ENCODE measurements at regions not wholly inside any gene's neighbourhood (a gene's known extent, or its start where the extent isn't known, plus 50 kb on each side); places are given as distances from the start of the nearest gene placed in this dataset.
A peak's percentile ranks its signal among the peaks of the same experiment; 100 is the strongest.

DNA sequence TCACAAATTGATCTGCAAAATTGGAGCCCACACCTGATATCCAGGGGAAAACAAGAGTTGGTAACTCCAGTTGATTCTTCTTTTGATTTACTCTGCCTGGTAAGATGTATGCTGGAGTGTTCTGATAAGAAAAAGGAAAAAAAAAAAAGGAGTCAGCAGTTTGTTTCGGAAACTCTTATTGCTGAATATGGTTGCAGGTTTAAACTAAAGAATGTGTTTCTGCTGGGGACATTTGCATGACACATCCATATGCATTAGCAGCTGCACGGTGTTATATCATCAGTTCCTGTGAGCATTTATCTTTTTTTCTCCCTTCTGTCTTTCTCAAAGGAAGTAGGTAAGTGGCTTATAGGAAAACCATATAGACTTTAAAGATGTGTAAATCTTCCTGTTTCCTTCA is 418.5 kb upstream of the ESRRG start:
- no peak overlapping the region for H3K27ac ChIP-seq (ENCODE audit: low read depth in 1 of 2, low read length in 2 of 2)
- H3K9me3 ChIP-seq (ENCODE audit: control insufficient read depth, low read length) = no peaks in the 10 kb centered on the region
- DNase-seq (no peak), ATAC-seq (ENCODE audit: low FRiP score) (no peak)
- no peaks in the 10 kb centered on the region for H3K4me1 ChIP-seq (ENCODE audit: control insufficient read depth in 1 of 2, insufficient read depth in 2 of 2, low read length in 2 of 2)
- H3K4me3 ChIP-seq (ENCODE audit: low read length in 2 of 2) = no peak overlapping the region
- 85 to 93% methylated on average over 2 of the region's 2 CpGs for WGBS, 2 donors
- intact Hi-C loops (cut with DNase I) = no loop called here
- peaks cover 0 to 2% of the 10 kb centered on the region in 2 donors for H3K27me3 ChIP-seq (ENCODE audit: control insufficient read depth in 1 of 2, insufficient read depth in 2 of 2, low read length in 1 of 2)
- no peaks in the 10 kb centered on the region for H3K36me3 ChIP-seq (ENCODE audit: control insufficient read depth in 1 of 2, insufficient read depth in 2 of 2, low read length in 1 of 2)

GRCh38 chr1:217140041-217140901 is 417.0 kb upstream of the ESRRG start:
- 47 to 48% methylated on average over 30 of the region's 30 CpGs for WGBS, 2 donors
- DNase-seq (no peak), ATAC-seq (ENCODE audit: low FRiP score) (no peak)
- H3K36me3 ChIP-seq (ENCODE audit: control insufficient read depth in 1 of 2, insufficient read depth in 2 of 2, low read length in 1 of 2) = no peaks in the 10 kb centered on the region
- intact Hi-C loops (cut with DNase I) = no loop called here
- H3K27ac ChIP-seq (ENCODE audit: low read depth in 1 of 2, low read length in 2 of 2) = no peak overlapping the region
- no peak overlapping the region for H3K4me3 ChIP-seq (ENCODE audit: low read length in 2 of 2)
- peaks cover 0 to 2% of the 10 kb centered on the region in 2 donors for H3K27me3 ChIP-seq (ENCODE audit: control insufficient read depth in 1 of 2, insufficient read depth in 2 of 2, low read length in 1 of 2)
- no peaks in the 10 kb centered on the region for H3K9me3 ChIP-seq (ENCODE audit: control insufficient read depth, low read length)
- no peaks in the 10 kb centered on the region for H3K4me1 ChIP-seq (ENCODE audit: control insufficient read depth in 1 of 2, insufficient read depth in 2 of 2, low read length in 2 of 2)

DNA sequence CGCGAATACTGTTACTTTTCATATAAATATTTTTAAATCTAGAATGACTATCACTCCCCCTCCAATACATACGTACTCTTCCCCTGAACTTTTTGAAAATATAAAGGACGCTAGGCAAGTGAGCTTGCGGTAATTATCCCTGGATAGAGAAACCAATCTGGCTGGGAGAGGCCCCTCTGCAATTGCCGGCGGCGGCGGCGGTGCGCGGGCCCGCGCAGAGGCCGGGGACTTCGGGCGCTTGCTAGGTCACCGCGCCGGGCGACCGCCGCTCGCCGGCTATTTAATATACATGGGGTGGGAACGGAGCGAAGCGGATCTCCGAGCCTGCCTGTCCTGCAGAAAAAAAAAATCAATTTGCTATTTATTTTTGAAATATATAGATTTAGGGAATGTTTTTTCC is 416.3 kb upstream of the ESRRG start:
- no peak for DNase-seq
- no peaks in the 10 kb centered on the region for H3K36me3 ChIP-seq (ENCODE audit: control insufficient read depth in 1 of 2, insufficient read depth in 2 of 2, low read length in 1 of 2)
- no peak for ATAC-seq (ENCODE audit: low FRiP score)
- H3K27ac ChIP-seq (ENCODE audit: low read depth in 1 of 2, low read length in 2 of 2) = no peak overlapping the region
- no peak overlapping the region for H3K4me3 ChIP-seq (ENCODE audit: low read length in 2 of 2)
- H3K27me3 ChIP-seq (ENCODE audit: control insufficient read depth in 1 of 2, insufficient read depth in 2 of 2, low read length in 1 of 2) = peaks cover 0 to 2% of the 10 kb centered on the region in 2 donors
- H3K9me3 ChIP-seq (ENCODE audit: control insufficient read depth, low read length) = no peaks in the 10 kb centered on the region
- intact Hi-C loops (cut with DNase I) = no loop called here
- no peaks in the 10 kb centered on the region for H3K4me1 ChIP-seq (ENCODE audit: control insufficient read depth in 1 of 2, insufficient read depth in 2 of 2, low read length in 2 of 2)
- 36 to 44% methylated on average over 29 of the region's 29 CpGs for WGBS, 2 donors

DNA sequence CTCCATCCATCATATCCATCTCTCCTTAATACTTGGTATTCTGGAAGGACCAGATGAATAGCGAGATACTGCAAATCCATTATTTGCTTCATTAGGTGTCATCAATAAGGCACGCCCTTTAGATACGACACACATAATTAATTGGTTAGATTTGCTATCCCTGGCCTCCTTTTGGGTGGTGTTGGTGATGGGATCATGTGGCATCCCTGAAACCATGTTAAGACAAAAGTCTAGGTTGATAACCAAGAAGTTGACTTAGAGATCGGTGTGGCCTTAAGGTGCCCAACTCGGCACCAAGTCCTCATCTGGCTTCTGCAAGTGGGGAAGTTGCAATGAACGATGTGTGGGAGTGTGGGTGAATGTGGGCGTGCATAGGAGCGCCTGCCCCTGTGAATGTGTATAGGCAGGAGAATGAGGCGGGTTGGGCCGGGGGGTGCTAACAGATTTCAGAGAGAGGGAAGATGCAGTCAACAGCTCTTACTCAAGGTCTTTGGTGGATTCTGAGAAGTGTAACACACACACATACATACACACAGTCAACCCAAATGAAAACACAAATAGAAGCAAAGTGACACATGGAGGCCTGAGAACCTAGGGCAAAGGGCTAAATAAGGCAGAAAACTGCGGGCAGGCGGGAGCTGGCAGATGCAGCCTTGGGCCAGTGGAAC is 415.7 kb upstream of the ESRRG start:
- Histone ChIP-seq H3K4me3 (ENCODE audit: low read length in 2 of 2) (no peak overlapping the region), H3K4me1 (ENCODE audit: control insufficient read depth in 1 of 2, insufficient read depth in 2 of 2, low read length in 2 of 2) (no peaks in the 10 kb centered on the region), H3K27me3 (ENCODE audit: control insufficient read depth in 1 of 2, insufficient read depth in 2 of 2, low read length in 1 of 2) (peaks cover 0 to 2% of the 10 kb centered on the region in 2 donors), H3K36me3 (ENCODE audit: control insufficient read depth in 1 of 2, insufficient read depth in 2 of 2, low read length in 1 of 2) (no peaks in the 10 kb centered on the region), H3K27ac (ENCODE audit: low read depth in 1 of 2, low read length in 2 of 2) (no peak overlapping the region), H3K9me3 (ENCODE audit: control insufficient read depth, low read length) (no peaks in the 10 kb centered on the region)
- WGBS, 2 donors = 68 to 80% methylated on average over 12 of the region's 12 CpGs
- intact Hi-C loops (cut with DNase I) = no loop called here
- no peak for DNase-seq
- no peak for ATAC-seq (ENCODE audit: low FRiP score)

DNA sequence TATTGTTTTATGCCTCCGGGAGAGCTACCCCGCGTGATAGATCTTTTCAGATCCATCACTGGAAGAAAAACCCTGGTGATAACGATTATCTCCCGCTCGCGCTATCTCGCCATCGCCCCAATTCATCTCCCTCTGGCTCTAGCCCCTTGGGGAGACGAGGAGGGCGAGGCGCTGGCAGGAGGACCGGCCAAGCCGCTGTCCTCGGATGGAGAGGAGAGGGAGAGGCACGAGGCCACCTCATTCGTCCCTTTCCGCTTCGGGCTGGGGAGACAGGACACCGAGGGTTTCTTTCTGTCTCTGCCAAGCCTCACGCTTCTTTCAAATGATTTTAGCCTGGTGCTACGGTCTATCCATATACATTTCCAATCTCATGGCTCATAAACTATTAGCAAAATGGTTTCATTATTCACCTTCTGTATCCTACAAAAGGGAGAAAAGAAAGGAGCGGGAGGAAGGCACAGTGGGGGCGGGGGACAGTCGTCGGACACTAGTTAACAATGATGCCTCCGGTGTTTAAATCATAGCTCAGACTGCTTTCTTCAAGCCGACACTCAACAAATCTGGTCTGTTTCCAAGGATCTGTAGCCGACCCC is 415.0 kb upstream of the ESRRG start:
- ATAC-seq (ENCODE audit: low FRiP score) (no peak), DNase-seq (no peak)
- Histone ChIP-seq H3K4me3 (ENCODE audit: low read length in 2 of 2) (no peak overlapping the region), H3K9me3 (ENCODE audit: control insufficient read depth, low read length) (no peaks in the 10 kb centered on the region), H3K27me3 (ENCODE audit: control insufficient read depth in 1 of 2, insufficient read depth in 2 of 2, low read length in 1 of 2) (peaks cover 0 to 2% of the 10 kb centered on the region in 2 donors), H3K36me3 (ENCODE audit: control insufficient read depth in 1 of 2, insufficient read depth in 2 of 2, low read length in 1 of 2) (no peaks in the 10 kb centered on the region), H3K27ac (ENCODE audit: low read depth in 1 of 2, low read length in 2 of 2) (no peak overlapping the region), H3K4me1 (ENCODE audit: control insufficient read depth in 1 of 2, insufficient read depth in 2 of 2, low read length in 2 of 2) (no peaks in the 10 kb centered on the region)
- intact Hi-C loops (cut with DNase I) = no loop called here
- 28 to 30% methylated on average over 27 to 29 of the region's 29 CpGs for WGBS, 2 donors

DNA sequence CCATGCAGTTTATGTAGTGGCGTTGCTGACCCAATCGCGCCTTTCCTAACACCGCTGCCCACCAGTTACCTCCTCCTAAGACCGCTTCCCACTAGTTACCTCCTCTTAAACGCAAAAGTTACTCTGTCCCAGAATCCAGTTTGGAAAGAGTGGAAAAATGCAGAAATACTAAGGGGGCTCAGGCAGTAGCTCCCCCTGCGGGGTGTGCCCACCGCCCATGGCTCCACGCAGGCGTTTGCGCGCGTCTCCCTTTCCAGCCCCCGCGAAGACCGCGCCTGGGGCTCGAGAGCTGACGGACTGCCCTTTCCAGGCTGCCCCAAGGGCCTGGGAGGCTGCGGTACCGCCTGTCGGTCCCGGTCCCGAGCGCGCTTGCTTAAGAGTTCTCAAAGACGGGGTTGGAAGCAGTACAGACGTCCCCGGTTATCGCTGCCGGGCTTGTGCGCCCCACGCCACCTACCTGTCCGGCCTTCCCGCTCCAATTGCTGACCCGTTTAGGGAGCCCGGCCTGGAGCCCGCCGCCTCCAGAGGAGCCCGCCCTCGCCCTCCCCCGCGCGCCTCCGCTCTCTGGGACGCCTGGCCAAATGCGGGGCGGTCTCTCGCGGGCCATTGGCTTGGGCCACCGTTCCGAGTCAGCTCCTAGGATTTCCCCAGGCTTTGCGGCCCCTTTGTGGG is 414.1 kb upstream of the ESRRG start:
- ATAC-seq (ENCODE audit: low FRiP score) = no peak
- no peaks in the 10 kb centered on the region for H3K4me1 ChIP-seq (ENCODE audit: control insufficient read depth in 1 of 2, insufficient read depth in 2 of 2, low read length in 2 of 2)
- intact Hi-C loops (cut with DNase I) = no loop called here

DNA sequence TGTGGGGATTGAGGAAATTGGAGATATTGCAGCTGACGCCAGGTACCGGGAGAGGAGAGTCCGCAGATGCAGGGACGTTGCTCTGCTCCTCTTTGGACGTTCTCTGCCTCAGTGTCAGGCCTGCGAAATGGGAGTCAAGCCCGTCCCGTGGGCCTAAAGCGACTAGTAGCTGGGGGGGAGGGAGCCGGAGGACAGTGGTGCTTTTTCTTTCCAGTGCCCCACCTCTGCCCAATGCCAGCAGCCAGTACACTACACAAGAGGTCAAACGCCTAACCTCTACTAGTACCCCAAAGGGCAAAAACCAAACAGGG is 413.6 kb upstream of the ESRRG start:
- DNase-seq (no peak), ATAC-seq (ENCODE audit: low FRiP score) (no peak)
- intact Hi-C loops (cut with DNase I) = no loop called here
- WGBS, 2 donors = 47 to 51% methylated on average over 11 of the region's 11 CpGs
- Histone ChIP-seq H3K27ac (ENCODE audit: low read depth in 1 of 2, low read length in 2 of 2) (no peak overlapping the region), H3K4me1 (ENCODE audit: control insufficient read depth in 1 of 2, insufficient read depth in 2 of 2, low read length in 2 of 2) (no peaks in the 10 kb centered on the region), H3K36me3 (ENCODE audit: control insufficient read depth in 1 of 2, insufficient read depth in 2 of 2, low read length in 1 of 2) (no peaks in the 10 kb centered on the region), H3K4me3 (ENCODE audit: low read length in 2 of 2) (no peak overlapping the region), H3K9me3 (ENCODE audit: control insufficient read depth, low read length) (no peaks in the 10 kb centered on the region), H3K27me3 (ENCODE audit: control insufficient read depth in 1 of 2, insufficient read depth in 2 of 2, low read length in 1 of 2) (peaks cover 0 to 2% of the 10 kb centered on the region in 2 donors)

More for the DNA sequence above, 414.1 kb upstream of the ESRRG start:
- Histone ChIP-seq H3K9me3 (ENCODE audit: control insufficient read depth, low read length) (no peaks in the 10 kb centered on the region), H3K36me3 (ENCODE audit: control insufficient read depth in 1 of 2, insufficient read depth in 2 of 2, low read length in 1 of 2) (no peaks in the 10 kb centered on the region), H3K4me3 (ENCODE audit: low read length in 2 of 2) (no peak overlapping the region), H3K27me3 (ENCODE audit: control insufficient read depth in 1 of 2, insufficient read depth in 2 of 2, low read length in 1 of 2) (peaks cover 0 to 2% of the 10 kb centered on the region in 2 donors), H3K27ac (ENCODE audit: low read depth in 1 of 2, low read length in 2 of 2) (no peak overlapping the region)
- DNase-seq = no peak
- WGBS, 2 donors = 9 to 13% methylated on average over 44 to 53 of the region's 53 CpGs

GRCh38 chr1:217135987-217136894 is 413.0 kb upstream of the ESRRG start:
- Histone ChIP-seq H3K4me3 (ENCODE audit: low read length in 2 of 2) (peak overlapping the region in 1 of 2 donors; percentile 51), H3K9me3 (ENCODE audit: control insufficient read depth, low read length) (no peaks in the 10 kb centered on the region), H3K4me1 (ENCODE audit: control insufficient read depth in 1 of 2, insufficient read depth in 2 of 2, low read length in 2 of 2) (no peaks in the 10 kb centered on the region), H3K27me3 (ENCODE audit: control insufficient read depth in 1 of 2, insufficient read depth in 2 of 2, low read length in 1 of 2) (peaks cover 0 to 2% of the 10 kb centered on the region in 2 donors), H3K36me3 (ENCODE audit: control insufficient read depth in 1 of 2, insufficient read depth in 2 of 2, low read length in 1 of 2) (no peaks in the 10 kb centered on the region), H3K27ac (ENCODE audit: low read depth in 1 of 2, low read length in 2 of 2) (no peak overlapping the region)
- 35 to 36% methylated on average over 36 of the region's 36 CpGs for WGBS, 2 donors
- intact Hi-C loops (cut with DNase I) = no loop called here
- no peak for DNase-seq
- no peak for ATAC-seq (ENCODE audit: low FRiP score)

Measured in aorta (tissue), 5 donors.